ENCODE measurements at regions not wholly inside any gene's neighbourhood (a gene's known extent, or its start where the extent isn't known, plus 50 kb on each side); places are given as distances from the start of the nearest gene placed in this dataset.

DNA sequence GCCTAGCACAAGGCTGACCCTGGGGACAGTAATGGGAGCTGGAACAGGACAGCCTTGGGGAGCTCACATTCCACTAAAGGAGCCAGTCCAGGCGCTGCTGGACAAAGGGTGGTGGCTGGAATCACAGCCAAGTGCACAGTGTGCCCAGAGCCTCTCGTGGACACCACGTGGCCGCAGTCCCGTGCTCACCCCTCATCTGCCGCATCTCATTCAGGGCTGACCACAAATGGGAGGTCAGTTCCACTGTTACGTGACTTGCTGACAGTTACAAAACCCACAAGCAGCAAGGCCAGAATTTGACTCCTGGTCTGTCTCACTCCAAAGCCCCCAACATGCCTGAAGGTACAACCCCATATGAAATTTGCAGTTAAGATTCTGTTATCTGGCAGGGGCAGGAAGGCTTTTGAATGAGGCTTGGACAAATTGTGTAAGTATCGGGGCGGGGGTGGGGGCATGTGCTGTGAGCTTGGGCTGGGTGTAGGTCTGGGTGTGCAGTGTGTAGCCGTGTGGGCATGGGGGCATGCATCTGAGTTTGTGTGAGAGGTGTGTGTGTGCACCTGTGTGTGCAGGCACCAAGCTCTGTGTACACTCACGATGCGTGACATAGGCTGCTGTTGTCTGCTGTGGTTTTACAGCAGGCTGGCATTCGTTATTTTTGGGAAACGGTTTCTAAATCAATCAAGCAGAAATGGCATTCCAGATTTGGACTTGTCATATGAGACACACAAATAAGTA, 301.7 kb downstream of the BRD1 start:
- Histone ChIP-seq H3K9me3 (ENCODE audit: control extremely low read depth in 1 of 3, control insufficient read depth in 2 of 3, insufficient read depth in 1 of 3, low read length in 2 of 3) (peaks cover 0 to 9% (median 0%) of the 10 kb centered on the region in 3 donors), H3K4me2 (replicated peaks; ENCODE audit: low read depth, low read length, poor library complexity, severe bottlenecking) (no peak overlapping the region), H3K27ac (ENCODE audit: low read length in 2 of 2) (no peak overlapping the region), H3K4me3 (ENCODE audit: control extremely low read depth in 1 of 5, extremely low read depth in 1 of 5, insufficient read depth in 1 of 5, low read depth in 2 of 5, low read length in 4 of 5) (no peak overlapping the region), H3K79me2 (ENCODE audit: control insufficient read depth, insufficient read depth, low read length) (no peaks in the 10 kb centered on the region), H4K20me1 (ENCODE audit: control insufficient read depth, insufficient read depth, low read length, poor library complexity, severe bottlenecking) (no peaks in the 10 kb centered on the region), H3K9ac (ENCODE audit: low read length) (no peak overlapping the region), H2AFZ (ENCODE audit: insufficient read depth, low read depth, low read length, poor library complexity, severe bottlenecking) (no peak overlapping the region), H3K27me3 (replicated peaks in 1 of 4; ENCODE audit: control extremely low read depth in 1 of 4, control insufficient read depth in 3 of 4, insufficient read depth in 4 of 4, low read length in 3 of 4) (no peaks in the 10 kb centered on the region), H3K4me1 (ENCODE audit: control insufficient read depth in 2 of 2, insufficient read depth in 2 of 2, low read length in 2 of 2) (peaks cover 0 to 2% of the 10 kb centered on the region in 2 donors), H3K36me3 (replicated peaks in 1 of 2; ENCODE audit: control extremely low read depth in 1 of 2, control insufficient read depth in 1 of 2, extremely low read depth in 1 of 2, insufficient read depth in 2 of 2, low read length in 1 of 2) (no peaks in the 10 kb centered on the region)
- Mint-ChIP-seq H3K4me1 (peaks cover 2% of the 10 kb centered on the region), H3K27me3 (no peaks in the 10 kb centered on the region), H3K27ac (no peak overlapping the region), H3K9me3 (ENCODE audit: insufficient read depth) (no peaks in the 10 kb centered on the region), H3K4me3 (no peak overlapping the region)
- 72% methylated on average over 12 of the region's 14 CpGs for WGBS (ENCODE audit: insufficient coverage)
- CTCF ChIA-PET: no interaction called here
- no peak for TF ChIP-seq CTCF (IDR thresholded peaks at IDR 0.05)
- no peak for TF ChIP-seq EZH2 (IDR thresholded peaks at IDR 0.05; ENCODE audit: borderline replicate concordance, insufficient read depth, low read depth, low read length, poor library complexity, severe bottlenecking)
- intact Hi-C loops (cut with micrococcal nuclease): no loop called here
- no peak for ATAC-seq (ENCODE audit: low read depth)
- POLR2A ChIA-PET: no interaction called here
- no peak for DNase-seq

DNA sequence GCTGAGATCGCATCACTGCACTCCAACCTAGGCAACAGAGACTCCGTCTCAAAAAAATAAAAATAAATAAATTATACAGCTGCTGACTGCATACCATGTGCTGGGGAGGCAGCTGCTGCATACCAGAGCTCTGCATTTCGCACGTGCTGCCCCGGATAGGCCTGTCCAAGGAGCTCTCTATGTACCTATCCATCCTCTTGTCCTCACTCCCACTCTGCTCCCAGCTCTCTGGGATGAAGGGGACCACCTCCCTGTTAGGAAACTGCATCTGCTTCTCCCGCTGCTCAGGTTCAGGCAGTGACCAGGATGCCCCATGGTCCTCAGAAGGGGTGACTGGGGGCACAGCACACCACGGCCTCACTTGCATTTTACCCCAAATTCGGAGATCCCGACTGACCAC, 302.3 kb downstream of the BRD1 start:
- H3K36me3 ChIP-seq (replicated peaks in 1 of 2; ENCODE audit: control extremely low read depth in 1 of 2, control insufficient read depth in 1 of 2, extremely low read depth in 1 of 2, insufficient read depth in 2 of 2, low read length in 1 of 2): no peaks in the 10 kb centered on the region
- DNase-seq (no peak), ATAC-seq (ENCODE audit: low read depth) (no peak)
- H3K9ac ChIP-seq (ENCODE audit: low read length): no peak overlapping the region
- Mint-ChIP-seq H3K4me3 (no peak overlapping the region), H3K27ac (no peak overlapping the region), H3K27me3 (no peaks in the 10 kb centered on the region), H3K9me3 (ENCODE audit: insufficient read depth) (no peaks in the 10 kb centered on the region), H3K4me1 (peaks cover 2% of the 10 kb centered on the region)
- H3K27ac ChIP-seq (ENCODE audit: low read length in 2 of 2): no peak overlapping the region
- ChIA-PET CTCF (no interaction called here), POLR2A (no interaction called here)
- no peak for TF ChIP-seq CTCF (IDR thresholded peaks at IDR 0.05)
- no peak for TF ChIP-seq EZH2 (IDR thresholded peaks at IDR 0.05; ENCODE audit: borderline replicate concordance, insufficient read depth, low read depth, low read length, poor library complexity, severe bottlenecking)
- H3K4me2 ChIP-seq (replicated peaks; ENCODE audit: low read depth, low read length, poor library complexity, severe bottlenecking): no peak overlapping the region
- H3K4me3 ChIP-seq (ENCODE audit: control extremely low read depth in 1 of 5, extremely low read depth in 1 of 5, insufficient read depth in 1 of 5, low read depth in 2 of 5, low read length in 4 of 5): no peak overlapping the region
- no peaks in the 10 kb centered on the region for H3K79me2 ChIP-seq (ENCODE audit: control insufficient read depth, insufficient read depth, low read length)
- H3K4me1 ChIP-seq (ENCODE audit: control insufficient read depth in 2 of 2, insufficient read depth in 2 of 2, low read length in 2 of 2): peaks cover 0 to 2% of the 10 kb centered on the region in 2 donors
- intact Hi-C loops (cut with micrococcal nuclease): no loop called here
- H3K9me3 ChIP-seq (ENCODE audit: control extremely low read depth in 1 of 3, control insufficient read depth in 2 of 3, insufficient read depth in 1 of 3, low read length in 2 of 3): peaks cover 0 to 15% (median 0%) of the 10 kb centered on the region in 3 donors
- no peak overlapping the region for H2AFZ ChIP-seq (ENCODE audit: insufficient read depth, low read depth, low read length, poor library complexity, severe bottlenecking)
- H4K20me1 ChIP-seq (ENCODE audit: control insufficient read depth, insufficient read depth, low read length, poor library complexity, severe bottlenecking): no peaks in the 10 kb centered on the region
- WGBS (ENCODE audit: insufficient coverage): 96% methylated on average over 9 of the region's 9 CpGs
- no peaks in the 10 kb centered on the region for H3K27me3 ChIP-seq (replicated peaks in 1 of 4; ENCODE audit: control extremely low read depth in 1 of 4, control insufficient read depth in 3 of 4, insufficient read depth in 4 of 4, low read length in 3 of 4)
